Thymus (tissue), 11 donors: ENCODE measurements at regions not wholly inside any gene's neighbourhood (a gene's known extent, or its start where the extent isn't known, plus 50 kb on each side); places are given as distances from the start of the nearest gene placed in this dataset.

Experiments used
- DNase-seq, 9 donors: peaks; one replicate each; pipeline ENCODE4 v3.0.0-alpha.2; 2013; ENCODE audit warnings: low spot score in 9 of 9, low read depth in 6 of 9, missing footprints in 1 of 9
- H3K27ac ChIP-seq, 2 donors: one replicate each; pipeline ENCODE4 v1.5.1; 2013; ENCODE audit warnings: control low read depth in 1 of 2, low read depth in 1 of 2, low read length in 1 of 2, mild to moderate bottlenecking in 1 of 2, moderate library complexity in 1 of 2
- H3K27me3 ChIP-seq, 2 donors: one replicate each; pipeline ENCODE4 v1.5.1; 2013; ENCODE audit warnings: low read length in 1 of 2; ENCODE audit not compliant: control insufficient read depth in 2 of 2, insufficient read depth in 1 of 2
- H3K36me3 ChIP-seq, 2 donors: one replicate each; pipeline ENCODE4 v1.5.1; 2013; ENCODE audit warnings: low read length in 1 of 2, mild to moderate bottlenecking in 1 of 2, moderate library complexity in 1 of 2; ENCODE audit not compliant: control insufficient read depth in 2 of 2, insufficient read depth in 2 of 2
- H3K4me1 ChIP-seq, 2 donors: one replicate each; pipeline ENCODE4 v1.5.1; 2013; ENCODE audit warnings: low read length in 2 of 2; ENCODE audit not compliant: control insufficient read depth in 2 of 2, insufficient read depth in 2 of 2
- H3K4me3 ChIP-seq, 2 donors: one replicate each; pipeline ENCODE4 v1.5.1; 2013; ENCODE audit warnings: low read length in 2 of 2, control low read depth in 1 of 2, mild to moderate bottlenecking in 1 of 2
- H3K9me3 ChIP-seq, 2 donors: one replicate each; pipeline ENCODE4 v1.5.1; 2013; ENCODE audit warnings: low read length in 1 of 2, mild to moderate bottlenecking in 1 of 2; ENCODE audit not compliant: control insufficient read depth in 2 of 2, insufficient read depth in 1 of 2
- WGBS: extraction: QIAGEN DNeasy Blood & Tissue Kit; methylation state at CpG from one replicate; pipeline ENCODE4 v1.1.7; 2013; 5-methylcytosine and 5-hydroxymethylcytosine counted together
- donor health status: healthy.

DNA sequence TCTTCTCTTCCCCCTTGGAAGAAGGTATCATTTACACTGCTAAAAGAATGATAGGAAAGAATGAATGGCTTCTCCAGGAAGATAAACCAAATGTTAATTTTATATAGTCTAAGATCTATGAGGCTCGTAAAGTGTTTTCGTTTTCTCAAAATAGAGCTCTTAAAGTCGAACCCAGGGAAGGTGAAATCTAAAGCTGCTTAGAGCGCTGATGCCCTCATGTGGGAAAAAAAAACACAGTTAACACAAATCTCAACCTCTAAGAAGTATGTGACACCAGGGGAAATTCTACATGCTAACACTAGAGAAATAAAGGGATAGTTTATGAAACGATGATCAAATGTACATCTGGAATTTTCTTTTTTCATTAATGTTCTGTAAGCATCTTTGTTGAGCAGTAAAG, 257.9 kb downstream of the RASEF start:
- peak in 1 of 9 donors; percentile 40 for DNase-seq
- 52% methylated on average over 5 of the region's 5 CpGs for WGBS
- Histone ChIP-seq H3K36me3 (no peaks in the 10 kb centered on the region), H3K4me3 (no peak overlapping the region), H3K27ac (no peak overlapping the region), H3K27me3 (no peaks in the 10 kb centered on the region), H3K9me3 (no peaks in the 10 kb centered on the region), H3K4me1 (no peaks in the 10 kb centered on the region)

DNA sequence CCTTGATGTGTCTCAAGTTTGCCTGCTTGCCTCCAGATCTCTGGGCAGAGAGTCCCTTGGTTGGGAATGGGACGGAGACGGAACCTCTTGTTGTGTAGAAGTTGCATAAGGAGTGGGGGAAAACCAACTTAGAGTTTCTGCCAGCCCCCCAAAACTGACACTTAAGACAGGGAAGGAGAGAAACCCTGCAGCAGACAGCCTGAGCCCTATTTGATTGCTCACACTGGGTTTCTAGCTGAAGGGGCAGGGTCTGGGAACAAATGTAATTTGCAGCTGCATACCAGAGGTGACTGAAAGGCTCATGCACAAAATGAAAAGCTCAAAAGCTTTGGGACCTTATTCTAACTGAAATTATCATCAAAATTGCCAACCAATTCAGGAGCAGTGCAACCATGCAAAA, 254.5 kb downstream of the RASEF start:
- H3K27ac ChIP-seq = no peak overlapping the region
- no peak overlapping the region for H3K4me3 ChIP-seq
- no peak for DNase-seq
- H3K9me3 ChIP-seq = no peaks in the 10 kb centered on the region
- no peaks in the 10 kb centered on the region for H3K4me1 ChIP-seq
- WGBS = 94% methylated on average over 2 of the region's 2 CpGs
- no peaks in the 10 kb centered on the region for H3K36me3 ChIP-seq
- H3K27me3 ChIP-seq = no peaks in the 10 kb centered on the region

DNA sequence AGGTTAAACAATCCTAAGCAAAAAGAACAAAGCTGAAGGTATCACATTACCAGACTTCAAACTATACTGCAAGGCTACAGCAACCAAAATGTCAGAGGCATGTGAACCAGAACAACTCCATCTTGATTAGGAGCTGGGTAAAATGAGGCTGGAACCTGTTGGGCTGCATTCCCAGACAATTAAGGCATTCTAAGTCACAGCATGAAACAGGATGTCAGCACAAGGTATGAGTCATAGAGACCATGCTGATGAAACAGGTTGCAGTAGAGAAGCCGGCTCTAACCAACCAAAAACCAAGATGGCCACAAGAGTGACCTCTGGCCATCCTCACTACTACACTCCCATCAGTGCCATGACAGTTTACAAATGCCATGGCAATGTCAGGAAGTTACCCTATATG, 252.0 kb downstream of the RASEF start:
- Histone ChIP-seq H3K27ac (no peak overlapping the region), H3K27me3 (no peaks in the 10 kb centered on the region), H3K36me3 (no peaks in the 10 kb centered on the region), H3K4me1 (no peaks in the 10 kb centered on the region), H3K4me3 (no peak overlapping the region), H3K9me3 (no peaks in the 10 kb centered on the region)
- no peak for DNase-seq
- WGBS = 96% methylated on average over 1 of the region's 1 CpG

DNA sequence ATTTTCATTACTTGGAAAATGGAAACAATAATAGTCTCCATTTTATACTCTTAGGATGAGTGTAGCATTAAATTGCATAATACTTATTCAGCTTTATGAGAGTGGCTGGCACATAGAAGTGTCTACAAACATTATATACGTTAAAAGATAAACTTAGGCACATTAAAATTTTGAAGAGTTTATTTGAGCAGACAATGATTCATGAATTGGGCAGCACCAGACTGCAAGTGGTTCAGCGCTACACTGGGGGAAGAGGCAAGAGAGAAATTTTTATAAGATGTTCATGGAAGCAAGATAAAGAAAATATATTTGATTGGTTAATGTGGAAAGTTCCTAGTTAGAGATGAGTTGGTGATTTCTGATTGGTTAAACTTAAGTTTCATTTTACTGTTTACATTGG, 243.7 kb downstream of the RASEF start:
- DNase-seq = no peak
- H3K9me3 ChIP-seq = no peaks in the 10 kb centered on the region
- no peaks in the 10 kb centered on the region for H3K27me3 ChIP-seq
- no peak overlapping the region for H3K4me3 ChIP-seq
- WGBS = 98% methylated on average over 2 of the region's 2 CpGs
- no peaks in the 10 kb centered on the region for H3K4me1 ChIP-seq
- H3K36me3 ChIP-seq = no peaks in the 10 kb centered on the region
- no peak overlapping the region for H3K27ac ChIP-seq

DNA sequence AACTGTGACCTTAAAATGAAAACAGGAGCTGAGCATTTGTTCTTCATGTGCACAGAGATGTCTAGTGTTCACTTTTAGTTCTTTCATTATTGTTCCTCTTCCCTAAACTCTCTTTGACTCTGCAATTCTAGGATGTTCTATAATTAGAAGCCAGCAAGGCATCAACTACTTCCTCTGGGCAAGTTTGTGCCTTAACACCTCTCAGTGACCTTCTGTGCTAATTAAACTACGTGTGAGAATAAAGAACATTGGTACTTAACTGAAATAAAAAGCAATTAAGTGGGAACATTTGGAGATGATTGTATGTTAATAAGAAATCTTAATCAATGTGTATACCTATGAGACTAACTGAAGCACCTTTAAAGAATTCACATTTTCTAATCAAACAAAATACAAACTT, 242.8 kb downstream of the RASEF start:
- no peaks in the 10 kb centered on the region for H3K27me3 ChIP-seq
- 40% methylated on average over 1 of the region's 1 CpG for WGBS
- no peak overlapping the region for H3K27ac ChIP-seq
- H3K9me3 ChIP-seq = no peaks in the 10 kb centered on the region
- H3K4me1 ChIP-seq = no peaks in the 10 kb centered on the region
- DNase-seq = no peak
- no peak overlapping the region for H3K4me3 ChIP-seq
- no peaks in the 10 kb centered on the region for H3K36me3 ChIP-seq

DNA sequence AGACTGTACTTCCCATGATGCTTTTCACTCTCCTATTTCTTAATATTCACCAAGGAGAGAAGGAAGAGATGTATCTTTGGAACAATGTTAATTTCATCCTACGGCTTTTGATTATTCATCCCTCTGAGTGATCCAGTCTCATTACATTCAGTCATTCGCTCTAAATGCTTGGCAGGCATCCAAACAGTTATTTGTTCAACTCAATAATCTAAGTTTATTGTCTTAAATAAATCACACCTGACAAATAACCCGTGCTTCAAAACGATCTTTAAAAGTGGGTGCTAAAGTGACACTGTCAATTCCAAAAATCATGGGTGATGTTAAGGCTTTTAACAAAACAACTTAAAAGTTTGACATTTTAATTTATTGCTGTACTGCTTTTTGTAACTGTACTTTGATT, 233.1 kb downstream of the RASEF start:
- H3K9me3 ChIP-seq = peaks cover 0 to 5% of the 10 kb centered on the region in 2 donors
- no peaks in the 10 kb centered on the region for H3K36me3 ChIP-seq
- no peaks in the 10 kb centered on the region for H3K4me1 ChIP-seq
- DNase-seq = no peak
- no peak overlapping the region for H3K27ac ChIP-seq
- 71% methylated on average over 4 of the region's 4 CpGs for WGBS
- no peak overlapping the region for H3K4me3 ChIP-seq
- no peaks in the 10 kb centered on the region for H3K27me3 ChIP-seq

DNA sequence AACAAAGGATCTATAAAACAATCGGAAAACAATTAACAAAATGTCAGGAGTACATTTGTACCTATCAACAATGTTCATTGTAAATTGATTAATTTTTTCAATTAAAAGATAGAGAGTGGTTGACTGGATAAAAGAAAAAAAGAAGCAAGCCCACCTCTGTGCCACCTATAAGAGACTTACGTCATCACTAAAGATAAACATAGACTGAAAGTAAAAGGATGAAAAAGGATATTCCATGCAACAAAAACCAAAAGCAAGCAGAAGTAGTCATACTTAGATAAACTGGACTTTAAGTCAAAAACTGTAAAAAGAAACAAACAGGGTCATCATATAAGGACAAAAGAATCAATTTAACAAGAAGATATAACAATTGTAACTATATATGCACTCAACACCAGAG, 197.4 kb downstream of the RASEF start:
- DNase-seq = no peak
- H3K27me3 ChIP-seq = no peaks in the 10 kb centered on the region
- H3K36me3 ChIP-seq = no peaks in the 10 kb centered on the region
- no peak overlapping the region for H3K4me3 ChIP-seq
- WGBS = over 99% methylated on average over 2 of the region's 2 CpGs
- no peaks in the 10 kb centered on the region for H3K9me3 ChIP-seq
- H3K27ac ChIP-seq = no peak overlapping the region
- H3K4me1 ChIP-seq = no peaks in the 10 kb centered on the region

DNA sequence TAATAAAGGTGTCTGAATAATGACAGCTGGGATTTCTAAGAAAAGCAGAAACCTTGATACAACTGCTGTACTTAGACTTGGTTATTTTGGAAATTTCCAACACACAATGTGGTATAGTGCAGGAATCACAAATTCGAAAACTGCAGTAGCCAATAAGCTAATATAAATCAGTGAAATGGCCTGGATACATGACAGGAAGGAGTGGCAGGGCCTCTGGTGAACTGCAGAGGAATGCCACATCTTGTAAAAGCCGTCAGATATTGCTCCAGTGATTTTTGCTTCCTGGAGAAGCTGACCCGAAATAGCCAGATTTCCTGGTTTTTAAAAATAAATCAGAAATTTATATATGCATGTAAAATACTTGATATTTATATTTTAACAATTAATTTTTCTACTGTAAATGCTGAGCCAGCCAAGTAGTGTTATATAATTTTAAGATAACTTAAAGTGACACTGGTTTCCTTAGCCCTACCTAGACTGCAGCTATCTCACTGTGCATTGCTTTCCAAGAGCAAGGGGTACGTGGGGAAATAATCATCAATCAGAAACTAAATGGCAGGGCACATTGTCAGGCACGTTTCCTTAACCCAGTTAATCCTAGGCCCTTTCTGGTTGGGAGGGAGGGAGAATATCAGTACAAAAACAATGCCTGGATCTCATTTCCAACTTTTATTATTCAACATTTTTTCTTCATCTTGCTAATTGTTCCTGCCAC, 182.4 kb downstream of the RASEF start:
- H3K36me3 ChIP-seq = no peaks in the 10 kb centered on the region
- 91% methylated on average over 5 of the region's 5 CpGs for whole genome bisulfite sequencing
- DNase-seq = no peak

DNA sequence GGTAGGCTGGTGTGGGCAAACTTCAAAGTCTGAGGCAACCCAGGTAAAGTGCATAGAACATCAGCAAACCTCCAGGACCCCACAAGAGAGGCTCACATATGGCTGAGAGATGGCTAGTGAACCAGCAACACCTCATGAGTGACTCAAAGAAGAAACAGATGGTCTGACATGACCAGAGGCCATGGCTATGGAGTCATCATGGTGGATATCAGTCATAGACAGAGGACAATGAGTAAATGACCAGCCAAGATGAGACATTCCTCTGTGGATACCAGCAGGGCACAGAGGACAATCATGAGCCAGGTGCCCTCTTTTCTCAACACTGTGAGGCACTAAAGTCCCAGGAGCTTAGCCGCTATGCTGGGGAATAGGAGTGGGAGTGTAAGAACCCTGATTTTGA, 180.8 kb downstream of the RASEF start:
- Histone ChIP-seq H3K4me3 (no peak overlapping the region), H3K4me1 (no peaks in the 10 kb centered on the region), H3K9me3 (no peaks in the 10 kb centered on the region), H3K27ac (no peak overlapping the region), H3K36me3 (no peaks in the 10 kb centered on the region), H3K27me3 (no peaks in the 10 kb centered on the region)
- 100% methylated on average over 1 of the region's 1 CpG for WGBS
- DNase-seq = no peak

More for the DNA sequence above, 182.4 kb downstream of the RASEF start:
- Histone ChIP-seq H3K4me3 (no peak overlapping the region), H3K4me1 (no peaks in the 10 kb centered on the region), H3K27me3 (no peaks in the 10 kb centered on the region), H3K27ac (no peak overlapping the region), H3K9me3 (no peaks in the 10 kb centered on the region)
